GM19328 (cell line): ENCODE measurements at regions not wholly inside any gene's neighbourhood (a gene's known extent, or its start where the extent isn't known, plus 50 kb on each side); places are given as distances from the start of the nearest gene placed in this dataset.
"Not testable (repeated sequence)": the region's sequence is repeated elsewhere in the genome, so short reads cannot be mapped to it uniquely, and the experiment has no call there.

ENCODE experiments used
- ATAC-seq: cut with Tn5 transposase; IDR thresholded peaks from one replicate; pipeline ENCODE4 v1.9.1; 2021; ENCODE audit warnings: mild to moderate bottlenecking, moderate library complexity; ENCODE audit not compliant: unreplicated experiment

DNA sequence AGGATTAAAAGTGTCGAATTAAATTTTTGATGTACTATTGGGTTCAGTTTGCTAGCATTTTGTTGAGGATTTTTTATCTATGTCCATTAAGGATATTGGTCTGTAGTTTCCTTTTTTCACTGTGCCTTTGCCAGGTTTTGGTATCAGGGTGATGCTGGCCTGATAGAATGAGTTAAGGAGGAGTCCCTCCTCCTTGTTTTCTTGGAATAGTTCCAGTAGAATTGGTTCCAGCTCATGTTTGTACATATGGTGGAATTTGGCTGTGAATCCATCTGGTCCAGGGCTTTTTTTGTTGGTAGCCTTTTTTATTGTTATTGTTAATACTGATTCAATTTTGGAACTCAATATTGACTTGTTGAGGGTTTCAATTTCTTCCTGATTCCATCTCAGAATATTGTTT, 141.8 kb downstream of the SIM1 start:
- no peak for ATAC-seq

DNA sequence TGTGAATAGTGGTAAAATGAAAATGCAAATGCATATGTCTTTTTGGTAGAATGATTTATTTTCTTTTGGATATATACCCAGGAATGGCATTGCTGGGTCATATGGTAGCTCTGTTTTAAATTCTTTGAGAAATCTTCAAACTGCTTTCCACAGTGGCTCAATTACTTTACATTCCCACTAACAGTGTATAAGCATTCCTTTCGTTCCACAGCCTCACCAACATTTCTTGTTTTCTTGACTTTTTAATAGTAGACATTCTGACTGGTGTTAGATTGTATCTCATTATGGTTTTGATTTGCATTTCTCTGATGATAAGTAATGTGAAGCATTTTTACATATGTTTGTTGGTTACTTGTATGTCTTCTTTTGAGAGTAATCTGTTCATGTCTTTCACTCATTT, 144.0 kb downstream of the SIM1 start:
- no peak for ATAC-seq

DNA sequence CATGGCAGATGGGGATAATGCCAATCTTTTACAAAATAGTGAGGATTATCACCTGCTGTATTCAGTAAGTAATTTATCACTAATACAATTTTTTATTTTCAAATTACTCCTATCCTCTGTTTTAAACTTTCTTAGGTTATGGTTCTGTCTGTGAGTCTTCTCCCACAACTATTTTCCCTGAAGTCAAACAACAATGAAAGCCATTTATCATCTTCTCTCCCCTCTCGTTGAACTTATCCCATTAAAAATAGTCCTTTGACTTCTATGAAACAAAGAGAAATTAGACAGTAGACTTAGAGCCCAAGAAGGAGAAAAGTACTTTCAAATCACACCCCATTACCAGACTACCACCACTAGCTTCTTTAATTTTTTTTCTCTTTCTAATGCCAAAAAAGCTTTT, 147.7 kb downstream of the SIM1 start:
- no peak for ATAC-seq

DNA sequence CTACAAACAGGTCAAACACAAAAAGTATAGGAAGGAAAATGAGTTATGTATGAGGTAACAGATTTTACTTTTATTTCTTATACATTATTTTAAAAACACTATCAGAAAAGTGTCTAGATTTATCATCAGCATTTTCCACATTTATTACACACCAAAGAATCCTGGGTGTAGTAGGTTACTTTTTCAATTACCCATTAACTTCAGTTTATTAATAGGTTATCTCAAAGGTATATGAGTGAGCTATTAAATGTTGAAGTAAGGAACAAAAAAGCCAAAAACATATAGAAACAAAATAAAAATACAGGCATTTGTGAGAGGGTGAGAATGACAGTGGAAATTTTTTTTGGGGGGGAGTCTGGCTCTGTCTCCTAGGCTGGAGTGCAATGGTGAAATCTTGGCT, 150.5 kb downstream of the SIM1 start:
- ATAC-seq = no peak

DNA sequence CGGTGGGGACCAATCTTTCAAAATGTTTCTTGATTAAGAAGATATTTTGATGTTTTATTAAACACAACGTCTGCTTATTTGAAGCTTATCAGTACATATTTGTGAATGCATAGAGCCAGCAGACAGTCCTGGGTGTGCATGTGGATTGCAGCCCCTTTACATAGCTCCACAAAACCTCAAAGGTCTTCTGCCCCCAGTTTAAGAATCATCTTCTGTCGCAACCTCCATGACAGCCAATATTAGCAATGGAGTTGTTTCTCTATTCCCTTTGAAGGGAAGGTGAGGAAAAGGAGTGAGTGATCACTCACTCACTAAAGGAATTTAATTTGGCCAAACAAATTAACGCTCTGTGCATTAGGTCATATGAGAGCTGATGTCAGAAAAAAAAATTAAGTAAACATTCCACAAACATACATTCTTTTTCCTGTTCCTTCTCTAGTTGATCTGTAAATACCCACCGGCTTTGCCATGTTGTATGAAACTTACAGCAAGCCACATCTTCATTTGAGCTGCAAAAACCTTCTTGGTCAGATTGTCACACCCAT, 152.9 kb downstream of the SIM1 start:
- no peak for ATAC-seq

DNA sequence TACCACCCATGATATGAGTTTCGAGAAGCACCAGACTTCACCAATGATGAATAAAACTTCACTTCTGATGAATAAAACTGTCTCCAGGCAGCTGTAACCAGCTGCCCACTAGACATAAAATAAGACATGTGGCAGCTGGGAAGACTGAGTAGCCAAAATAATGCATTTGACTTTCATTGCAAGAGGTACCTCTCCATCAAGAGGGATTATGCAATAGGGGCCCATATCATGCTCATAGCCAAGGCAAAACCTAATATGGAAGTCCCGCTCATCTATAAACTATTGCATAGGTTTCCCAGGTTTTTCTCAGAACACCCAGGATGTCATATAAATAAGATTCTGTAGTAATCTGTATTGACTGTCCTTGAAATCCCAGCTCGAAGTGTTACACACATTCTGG, 155.5 kb downstream of the SIM1 start:
- ATAC-seq = no peak

DNA sequence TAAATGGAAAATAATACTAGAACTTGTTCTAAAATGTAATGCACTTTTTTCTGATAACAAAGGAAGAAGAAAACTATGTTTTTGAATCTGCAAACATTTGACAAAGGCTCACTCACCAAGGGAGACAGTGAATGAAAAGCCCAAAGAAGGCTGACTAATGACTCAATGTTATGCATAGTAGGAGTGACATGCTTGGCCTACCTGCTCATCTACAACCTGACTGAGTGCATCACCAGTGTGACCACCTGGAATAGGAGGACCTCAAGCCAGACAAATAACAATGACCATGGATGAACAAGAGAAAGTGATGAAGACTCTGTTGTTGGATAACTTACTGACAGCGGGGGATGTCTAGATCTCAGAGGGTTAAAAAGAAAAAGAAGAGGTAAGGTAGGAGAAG, 157.2 kb downstream of the SIM1 start:
- ATAC-seq = no peak

DNA sequence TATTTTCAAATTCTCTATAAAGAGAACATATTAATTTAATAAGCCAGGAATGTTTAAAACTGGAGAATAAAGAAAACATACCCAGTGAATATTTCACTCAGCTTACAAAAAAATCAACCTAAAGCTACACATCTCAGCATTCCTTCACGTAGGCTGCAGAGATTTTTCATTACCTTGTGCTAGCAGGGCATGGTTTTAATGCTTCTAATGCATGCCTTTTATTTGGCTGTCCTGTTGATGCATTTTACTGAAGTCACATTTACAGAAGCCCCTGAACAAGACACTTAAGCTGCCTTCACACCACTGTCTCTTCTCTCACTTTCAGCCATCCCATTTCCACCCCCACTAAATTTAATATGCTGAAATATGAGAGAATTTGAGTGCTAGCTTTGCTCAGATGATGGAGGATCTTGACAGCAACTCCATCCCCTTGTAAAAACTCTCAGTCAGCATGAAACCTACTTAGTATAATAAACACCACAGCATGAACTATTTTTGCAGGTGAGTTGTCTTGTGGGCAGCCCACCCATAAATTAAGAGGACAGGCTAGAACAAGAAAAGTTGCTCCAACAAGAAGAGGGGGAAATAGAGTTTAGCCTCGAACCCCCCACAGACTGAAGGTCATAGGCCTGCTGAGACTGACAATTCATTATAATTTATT, 159.4 kb downstream of the SIM1 start:
- no peak for ATAC-seq

DNA sequence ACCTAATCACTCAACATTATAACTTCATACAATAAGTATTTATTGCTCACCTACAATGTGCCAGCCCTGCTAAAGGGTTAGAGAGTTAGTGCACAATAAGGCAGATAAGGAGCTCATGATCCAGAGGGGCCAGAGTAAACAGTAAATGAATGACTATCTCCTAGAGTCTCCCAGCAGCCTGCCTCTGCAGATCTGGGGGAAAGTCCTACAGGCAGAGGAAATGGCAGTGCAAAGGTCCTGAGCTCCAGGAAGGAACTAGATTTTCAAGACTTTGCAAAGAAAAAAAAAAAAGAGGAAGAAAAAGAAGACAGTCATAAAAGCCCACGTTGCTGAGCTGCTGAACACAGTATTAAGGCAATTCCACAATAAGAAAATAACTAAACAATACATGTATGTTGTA, 160.1 kb downstream of the SIM1 start:
- no peak for ATAC-seq

DNA sequence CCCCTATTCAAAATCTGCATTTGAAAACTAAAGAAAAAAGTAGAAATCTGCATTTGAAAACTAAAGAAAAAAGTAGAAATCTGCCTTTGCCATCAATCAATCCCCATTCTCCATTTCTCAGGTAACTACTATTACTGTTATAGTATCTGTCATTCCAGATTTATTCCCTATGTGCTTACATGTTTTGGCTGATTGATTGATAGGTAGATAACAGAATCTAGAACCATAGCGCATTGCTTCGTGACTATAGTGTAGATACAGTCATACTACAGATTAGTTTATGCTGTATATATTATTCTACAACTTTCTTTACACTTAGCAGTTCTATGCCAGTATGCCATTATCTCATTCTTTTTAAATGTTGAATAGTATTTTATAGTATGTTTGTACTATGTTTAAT, 163.0 kb downstream of the SIM1 start:
- no peak for ATAC-seq

DNA sequence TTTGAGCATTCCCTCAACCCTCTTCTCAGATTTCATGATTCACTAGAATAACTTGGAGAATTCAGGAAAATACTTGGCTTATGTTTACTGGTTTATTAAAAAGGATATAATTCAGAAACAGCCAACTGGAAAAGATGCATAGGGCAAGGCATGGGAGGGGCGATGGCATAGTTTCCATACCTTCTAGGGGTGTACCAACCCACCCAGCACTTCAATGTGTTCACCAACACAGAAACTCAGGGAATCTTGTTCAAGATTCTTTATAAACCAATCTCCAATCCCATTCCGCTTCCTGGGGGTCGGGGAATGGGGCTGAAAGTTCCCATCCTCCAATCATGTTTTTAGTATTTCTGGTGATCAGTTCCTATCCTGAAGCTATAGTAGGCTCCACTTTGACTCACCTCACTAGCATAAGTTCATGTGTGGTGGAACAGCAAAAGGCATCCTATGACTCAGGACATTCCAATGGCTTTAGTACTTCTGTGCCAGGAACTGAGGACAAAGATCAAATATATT, 164.4 kb downstream of the SIM1 start:
- no peak for ATAC-seq

DNA sequence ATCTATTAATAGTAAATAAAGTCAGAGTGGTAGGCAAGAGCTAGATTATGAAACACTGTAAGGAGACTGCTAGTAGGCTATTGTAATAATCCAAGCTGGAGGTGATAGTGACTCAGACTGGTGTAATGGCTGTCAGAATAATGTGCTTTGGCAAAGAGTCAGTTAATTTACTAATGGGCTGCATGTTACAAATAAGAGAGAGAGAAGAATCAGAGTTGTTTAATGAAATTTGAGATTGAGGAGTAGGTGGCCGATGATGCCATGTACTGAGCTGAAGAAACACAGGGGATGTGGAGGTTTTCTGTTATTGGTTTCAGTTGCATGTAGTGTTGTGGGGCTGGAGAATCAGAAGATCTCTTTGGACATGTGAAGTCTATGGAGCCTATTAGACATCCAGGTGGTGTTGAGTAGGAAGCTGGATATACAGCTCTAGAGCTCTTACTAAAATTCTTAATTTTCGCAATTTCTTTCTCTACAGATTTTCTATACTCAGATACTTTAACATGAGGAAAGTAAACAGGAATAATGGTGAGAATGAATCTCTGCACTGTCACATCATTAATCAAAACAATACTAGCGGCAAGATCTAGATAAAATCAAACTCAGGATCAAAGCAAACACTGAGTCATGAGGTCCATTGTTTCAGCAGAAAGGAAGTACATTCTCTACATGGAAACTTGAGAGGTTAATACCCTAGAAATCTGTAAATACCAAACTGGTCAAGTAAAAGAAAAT, 167.7 kb downstream of the SIM1 start:
- ATAC-seq = no peak

DNA sequence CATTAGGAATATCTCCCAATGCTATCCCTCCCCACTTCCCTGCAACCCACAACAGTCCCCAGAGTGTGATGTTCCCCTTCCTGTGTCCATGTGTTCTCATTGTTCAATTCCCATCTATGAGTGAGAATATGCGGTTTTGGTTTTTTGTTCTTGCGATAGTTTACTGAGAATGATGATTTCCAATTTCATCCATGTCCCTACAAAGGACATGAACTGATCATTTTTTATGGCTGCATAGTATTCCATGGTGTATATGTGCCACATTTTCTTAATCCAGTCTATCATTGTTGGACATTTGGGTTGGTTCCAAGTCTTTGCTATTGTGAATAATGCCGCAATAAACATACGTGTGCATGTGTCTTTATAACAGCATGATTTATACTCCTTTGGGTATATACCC, 169.5 kb downstream of the SIM1 start:
- ATAC-seq = not testable (repeated sequence)

DNA sequence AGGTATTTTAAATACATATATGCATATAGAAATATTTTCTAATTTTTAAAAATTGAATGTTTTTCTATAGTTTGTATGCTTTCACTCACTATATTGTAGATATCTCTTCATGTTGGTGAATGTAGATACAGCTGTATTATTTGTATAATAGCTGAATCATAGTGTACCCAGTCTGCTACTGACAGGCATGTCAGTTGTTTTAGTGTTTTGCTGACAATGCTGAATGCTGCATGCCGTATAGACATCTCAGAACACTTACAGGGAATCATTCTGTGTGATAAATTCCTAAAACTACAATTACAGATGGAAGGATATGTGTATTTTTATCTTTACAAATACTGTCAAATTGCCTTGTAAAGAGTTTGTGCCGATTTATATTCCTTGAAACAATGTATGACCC, 175.4 kb downstream of the SIM1 start:
- no peak for ATAC-seq

DNA sequence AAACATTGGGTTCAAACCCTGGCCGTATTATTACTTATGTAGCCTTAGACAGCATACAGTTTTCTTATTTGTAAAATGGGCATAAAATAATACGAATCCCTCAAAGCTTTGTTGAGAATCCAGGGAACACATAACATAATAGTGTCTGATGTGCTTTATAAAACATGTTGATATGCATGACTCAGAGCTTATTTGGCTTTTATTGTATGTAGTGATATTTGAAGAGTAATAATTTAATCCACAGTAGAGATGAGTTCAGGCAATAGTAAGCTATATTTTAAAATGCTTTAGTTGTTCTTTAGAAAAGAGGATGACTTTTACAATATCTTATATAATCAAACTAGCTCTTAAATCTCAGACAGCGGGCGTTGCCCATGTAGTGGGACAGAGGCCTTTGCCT, 176.4 kb downstream of the SIM1 start:
- ATAC-seq = no peak

DNA sequence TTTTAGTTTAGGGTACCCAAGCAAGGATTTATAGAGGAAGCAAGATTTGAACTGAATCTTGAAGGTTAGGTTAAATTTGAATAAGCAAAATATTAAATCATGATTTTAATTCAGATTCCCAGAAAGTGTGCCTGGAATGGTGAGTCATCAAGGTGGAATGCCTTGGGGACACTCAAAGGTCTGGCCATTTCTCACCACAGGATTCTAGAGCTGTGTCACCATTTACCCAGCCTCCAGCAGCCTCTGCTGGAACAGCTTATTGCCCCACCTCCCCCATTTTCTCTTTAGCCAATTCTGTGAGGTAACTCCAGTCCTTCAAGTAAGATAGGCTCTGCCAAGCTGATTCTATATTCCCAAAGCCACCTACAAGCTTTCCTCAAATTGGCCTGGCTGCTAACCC, 181.4 kb downstream of the SIM1 start:
- no peak for ATAC-seq

DNA sequence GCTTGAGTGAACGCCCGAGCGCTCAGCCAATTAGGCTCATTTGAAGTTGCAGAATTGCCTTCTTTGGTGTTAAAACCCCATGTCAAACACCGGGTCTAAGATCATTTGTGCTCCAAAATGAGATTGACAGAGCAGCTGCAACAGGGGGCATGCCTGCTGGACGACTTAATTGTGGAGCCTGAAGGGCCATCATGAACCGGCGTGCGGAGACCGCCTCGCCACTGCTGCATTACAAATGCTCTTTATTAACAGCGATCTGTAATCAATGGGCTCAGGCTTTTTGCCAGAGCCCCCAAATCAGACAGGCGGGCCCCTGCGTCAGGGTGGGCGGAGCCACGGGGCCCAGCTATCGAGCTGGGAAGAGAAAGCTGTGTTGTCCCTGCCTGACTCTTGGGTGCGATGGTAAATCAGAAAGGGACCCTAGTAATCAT, 183.2 kb downstream of the SIM1 start:
- no peak for ATAC-seq

DNA sequence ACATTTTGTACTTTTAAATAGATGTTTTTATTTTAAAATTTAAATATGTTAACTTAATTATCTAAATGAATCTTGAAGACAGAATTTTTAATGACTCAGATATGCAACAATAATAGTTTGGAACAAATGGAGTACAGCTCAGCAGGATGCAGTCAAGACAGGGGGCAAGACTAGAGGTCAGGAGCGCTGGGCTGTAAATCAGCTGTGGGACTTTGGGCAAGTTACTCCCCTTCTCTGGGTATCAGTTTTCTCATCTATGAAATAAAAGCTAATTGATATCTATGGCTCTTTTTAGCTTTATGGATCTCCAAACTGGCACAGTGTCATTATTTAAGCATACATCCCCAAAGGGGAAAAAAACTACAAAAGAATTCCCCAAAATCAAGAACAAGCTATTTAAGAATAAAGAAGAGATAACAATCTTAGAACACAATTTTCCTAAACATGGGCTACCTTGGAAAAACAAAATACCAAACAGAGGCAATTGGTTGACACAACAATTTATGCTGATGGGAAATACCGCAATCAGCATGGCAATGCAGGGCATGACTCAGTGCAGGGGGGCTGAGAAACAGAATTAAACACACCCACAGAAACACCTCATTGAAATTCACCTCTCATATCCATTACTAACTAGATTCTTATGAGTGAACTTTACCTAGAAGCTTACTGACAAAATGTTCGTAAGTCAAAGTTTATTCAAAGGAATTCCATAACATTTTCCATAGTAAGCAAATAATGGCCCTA, 188.2 kb downstream of the SIM1 start:
- no peak for ATAC-seq

DNA sequence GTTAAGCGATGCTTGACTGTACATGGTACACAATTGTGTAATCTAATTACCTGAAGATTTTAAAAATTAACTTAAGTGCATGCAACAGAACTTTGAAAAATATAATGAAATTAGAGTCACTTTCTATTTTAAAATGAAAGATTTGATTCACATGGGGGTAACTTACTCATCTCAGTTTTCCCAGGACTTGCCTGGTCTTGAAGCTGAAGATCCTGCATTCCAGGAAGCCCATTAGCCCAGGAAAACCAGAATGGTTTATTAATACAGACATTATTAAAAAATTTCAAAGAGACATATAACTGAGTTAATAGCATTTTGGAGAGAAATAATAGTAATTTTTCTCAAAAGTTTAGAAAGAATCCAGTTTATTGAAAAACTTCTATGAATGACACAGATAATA, 190.6 kb downstream of the SIM1 start:
- no peak for ATAC-seq

DNA sequence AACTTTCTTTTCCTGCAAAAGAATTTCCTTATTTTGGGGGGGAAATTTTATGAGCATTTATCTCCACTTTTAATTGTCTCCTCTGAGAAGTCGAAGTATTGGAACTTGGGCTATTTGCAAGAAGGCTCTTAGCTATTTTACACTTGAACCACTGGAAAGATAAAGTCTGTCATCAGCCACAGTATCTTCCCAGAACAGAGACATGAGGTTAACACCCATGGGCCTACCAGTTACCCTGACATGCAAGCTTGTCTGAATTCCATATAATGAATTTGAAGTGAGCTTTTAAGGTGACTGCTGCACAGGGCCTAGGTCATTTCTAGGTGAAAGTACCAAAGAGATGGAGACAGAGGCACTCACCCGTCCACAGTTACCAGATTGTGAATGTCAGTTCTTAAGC, 193.1 kb downstream of the SIM1 start:
- ATAC-seq = no peak

DNA sequence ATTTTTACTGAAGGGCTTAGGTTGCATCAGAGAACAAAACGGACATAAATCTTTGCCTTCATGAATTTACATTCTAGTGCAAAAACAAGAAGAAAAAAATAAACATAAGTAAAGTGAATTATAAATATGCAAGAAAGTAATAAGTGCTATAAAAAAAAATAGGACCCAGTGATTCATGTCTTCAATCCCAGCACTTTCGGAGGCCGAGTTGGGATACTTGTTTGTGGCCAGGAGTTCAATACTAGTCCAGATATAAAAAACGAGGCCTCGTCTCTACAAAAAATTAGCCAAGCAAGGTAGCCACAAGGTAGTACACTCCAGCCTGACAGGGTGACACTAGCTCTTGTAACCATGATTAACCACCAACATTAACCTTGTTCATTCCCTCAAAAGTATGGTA, 193.5 kb downstream of the SIM1 start:
- ATAC-seq = no peak

DNA sequence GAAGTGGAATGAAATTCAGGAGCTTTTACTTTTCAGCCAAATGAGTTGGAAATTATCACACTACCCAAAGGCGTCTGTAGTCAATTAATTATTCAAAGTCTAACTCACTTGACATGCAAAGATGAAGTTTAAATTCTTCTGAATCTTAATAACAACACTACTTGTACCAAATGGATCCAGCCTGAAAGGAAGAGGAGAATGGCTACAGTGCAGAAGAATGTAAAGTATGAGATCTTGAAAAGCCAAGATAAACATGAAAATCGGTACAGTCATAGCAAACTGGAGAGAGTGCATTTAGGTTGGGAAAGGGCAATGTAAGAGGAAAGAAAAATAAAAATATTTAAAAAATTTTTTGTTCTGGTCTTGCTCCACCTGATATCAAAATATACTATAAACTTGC, 195.5 kb downstream of the SIM1 start:
- ATAC-seq = no peak
